GM18868 (cell line): ENCODE measurements at regions not wholly inside any gene's neighbourhood (a gene's known extent, or its start where the extent isn't known, plus 50 kb on each side); places are given as distances from the start of the nearest gene placed in this dataset.

ENCODE experiments used
- ATAC-seq: cut with Tn5 transposase; IDR thresholded peaks from one replicate; pipeline ENCODE4 v1.9.1; 2021; ENCODE audit warnings: mild to moderate bottlenecking, moderate library complexity; ENCODE audit not compliant: unreplicated experiment

- no peak for ATAC-seq
Observed at GRCh38 chr4:1543561-1543960, 137.3 kb upstream of the NKX1-1 start.

GRCh38 chr4:1542516-1543320, 136.5 kb upstream of the NKX1-1 start:
- no peak for ATAC-seq

DNA sequence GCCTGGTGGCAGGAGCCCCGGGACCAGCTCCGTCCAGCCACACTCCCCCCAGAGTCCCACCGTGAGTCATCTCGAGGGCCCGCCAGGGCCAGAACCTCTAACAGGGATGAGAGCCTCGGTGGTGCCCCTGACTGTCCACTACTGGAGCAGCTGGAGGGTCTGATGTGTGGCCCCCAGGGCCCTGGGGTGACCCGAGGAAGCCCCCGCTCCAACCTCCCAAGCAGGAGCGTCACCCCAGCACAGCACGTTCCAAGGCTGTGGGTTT, 135.9 kb upstream of the NKX1-1 start:
- no peak for ATAC-seq

DNA sequence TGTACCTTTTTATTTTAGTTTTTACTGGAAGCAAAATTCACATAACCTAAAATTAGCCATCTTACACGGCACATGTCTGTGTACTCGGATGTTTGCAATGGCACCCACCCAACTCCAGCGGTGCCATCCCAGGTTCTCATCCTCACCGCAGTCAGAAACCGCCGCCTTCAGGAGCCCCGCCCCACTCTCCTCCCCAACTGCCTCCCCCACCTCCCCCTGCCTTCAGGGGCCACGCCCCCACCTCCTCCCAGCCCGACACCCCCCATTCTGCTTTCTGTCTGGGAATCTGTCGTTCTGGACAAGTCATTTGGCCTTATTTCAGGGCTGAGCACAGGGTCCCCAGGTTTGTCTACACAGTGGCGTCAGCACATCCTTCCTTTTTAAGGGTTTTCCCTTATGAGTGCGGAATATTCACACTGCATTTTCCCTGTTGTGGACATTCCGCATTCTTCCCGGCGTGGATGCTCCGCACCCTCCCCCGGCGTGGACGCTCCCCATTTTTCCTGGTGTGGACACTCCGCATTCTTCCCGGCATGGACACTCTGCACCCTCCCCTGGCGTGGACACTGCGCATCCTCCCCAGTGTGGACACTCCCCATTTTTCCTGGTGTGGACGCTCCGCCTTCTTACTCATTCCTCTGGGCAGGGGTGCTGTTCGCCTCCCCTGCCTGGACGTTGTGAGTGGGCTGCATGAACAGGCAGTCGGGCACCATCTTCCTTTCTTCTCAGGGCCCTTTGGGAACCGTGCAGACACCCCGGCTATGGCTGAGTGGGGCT, 135.4 kb upstream of the NKX1-1 start:
- ATAC-seq: no peak

DNA sequence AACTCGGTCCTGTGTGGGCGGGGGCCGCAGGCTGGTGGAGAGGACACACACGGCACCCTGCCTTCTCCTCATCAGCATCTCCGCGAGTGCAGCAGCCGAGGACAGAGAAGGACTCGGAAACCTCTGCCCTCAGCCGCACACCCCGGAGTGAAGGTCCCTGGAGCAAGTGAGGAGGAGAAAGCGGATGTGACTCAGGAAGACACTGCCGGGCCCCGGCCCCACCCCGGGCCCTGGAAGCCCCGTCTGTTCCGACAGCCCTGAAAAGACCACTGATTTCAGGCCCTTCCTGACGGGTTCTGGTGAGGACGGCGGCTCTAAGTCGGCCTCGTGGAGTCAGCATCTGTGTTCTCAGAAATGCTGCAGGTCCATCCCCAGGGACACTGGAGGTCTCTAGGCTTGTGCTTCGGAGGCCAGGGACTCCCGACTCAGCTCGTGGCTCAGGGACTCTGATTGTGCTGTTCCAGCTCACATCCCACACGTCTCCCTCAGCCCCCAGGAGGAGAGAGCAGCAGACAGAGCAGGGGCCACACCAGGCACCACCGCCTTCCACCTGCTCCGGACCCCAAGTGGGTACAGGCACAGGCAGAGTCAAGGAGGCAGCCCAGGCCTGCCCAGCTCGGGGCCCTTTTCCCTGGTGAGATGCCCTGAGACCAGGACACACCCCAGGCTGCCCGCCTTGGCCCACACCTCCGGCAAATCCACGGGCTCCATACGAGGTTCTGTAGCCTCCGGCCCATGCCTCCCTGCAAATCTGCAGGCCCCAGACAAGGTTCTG, 134.5 kb upstream of the NKX1-1 start:
- no peak for ATAC-seq

DNA sequence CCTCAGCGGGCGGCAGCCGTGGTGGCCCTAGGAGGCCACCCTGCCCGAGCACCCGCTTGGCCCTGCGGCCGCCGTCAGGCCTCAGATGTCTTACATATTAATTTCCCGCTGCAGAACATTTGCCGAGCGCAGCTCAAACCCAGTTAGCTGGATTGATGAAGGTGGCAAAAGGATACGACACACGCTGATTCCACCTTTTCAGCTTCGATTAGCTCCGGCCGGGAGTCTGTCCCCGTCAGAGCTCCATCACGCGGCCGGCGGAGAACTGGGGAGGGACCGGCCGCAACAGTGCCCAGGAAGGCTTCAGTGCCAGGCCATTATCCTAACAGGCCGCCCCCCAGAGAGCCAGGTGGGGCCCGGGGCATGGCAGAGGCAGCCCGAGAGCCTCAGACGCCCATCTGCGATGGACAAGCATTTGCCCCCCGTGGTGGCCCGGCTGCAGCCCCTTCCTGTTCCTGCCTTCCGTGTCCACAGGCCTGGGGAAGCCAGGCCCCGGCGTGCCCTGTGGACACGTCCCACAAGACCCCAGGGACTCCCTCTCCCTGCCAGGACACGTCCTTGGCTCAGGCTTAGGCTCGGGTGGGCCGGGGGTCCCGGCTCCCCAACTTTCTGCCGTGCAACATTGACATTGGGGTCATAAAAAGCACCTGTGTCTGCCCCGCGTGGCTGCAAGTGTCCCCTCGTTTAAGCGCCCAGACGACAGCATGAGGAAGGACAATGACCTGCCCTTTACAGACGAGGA, 133.8 kb upstream of the NKX1-1 start:
- ATAC-seq: no peak

DNA sequence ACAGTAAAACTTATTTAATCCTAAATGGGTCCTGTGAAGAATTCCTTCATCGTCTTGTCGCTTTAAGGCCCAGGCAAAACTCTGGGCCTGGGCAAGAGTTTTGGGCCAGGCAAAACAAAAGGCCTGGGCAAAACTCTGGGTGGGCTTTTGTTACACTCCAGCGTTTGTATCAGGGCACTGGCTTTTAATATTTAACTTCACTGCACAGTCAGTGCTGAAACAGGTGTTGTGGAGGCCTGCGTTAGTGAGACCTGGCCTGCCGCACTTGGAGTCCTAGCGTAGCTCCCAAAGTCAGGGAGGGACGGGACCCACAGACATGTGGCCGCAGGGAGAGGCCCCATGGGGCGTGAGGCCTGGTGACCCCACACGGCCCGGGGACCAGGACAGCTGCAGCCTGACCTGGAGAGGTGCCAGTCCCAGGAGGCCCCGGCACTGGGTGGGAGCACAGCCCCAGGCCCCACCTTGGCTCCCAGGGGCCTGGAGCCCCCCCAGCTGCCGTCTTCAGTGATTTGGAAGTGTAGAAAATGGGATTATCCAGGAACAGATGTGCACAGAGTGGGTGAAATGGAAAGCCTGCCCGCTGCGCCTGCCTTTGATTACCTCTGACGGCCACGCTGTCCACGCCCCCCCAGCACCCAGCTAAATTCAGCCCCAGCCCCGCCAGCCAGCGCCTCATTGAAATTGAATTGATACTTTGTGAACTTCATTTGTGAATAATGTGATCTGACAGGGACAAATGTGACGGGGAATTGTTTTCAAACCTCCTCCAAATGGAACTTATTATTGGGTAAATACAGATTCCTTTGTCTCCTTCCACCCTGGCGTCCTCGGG, 132.9 kb upstream of the NKX1-1 start:
- ATAC-seq: no peak

DNA sequence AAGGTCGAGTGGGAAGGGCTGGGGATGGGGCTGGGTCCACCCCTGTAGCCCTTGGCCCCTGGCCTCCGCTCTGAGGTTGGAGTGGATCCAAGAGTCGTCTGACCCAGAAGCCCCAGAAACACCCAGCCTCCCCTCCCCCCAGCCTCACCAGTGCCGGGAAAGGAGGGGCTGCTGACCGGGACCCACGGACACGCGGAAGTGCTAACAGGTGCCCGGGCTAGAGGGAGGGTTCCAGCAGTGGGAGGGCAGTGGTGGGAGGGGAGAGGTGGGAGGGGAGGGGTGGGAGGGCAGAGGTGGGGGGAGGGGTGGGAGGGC, 131.8 kb upstream of the NKX1-1 start:
- ATAC-seq: no peak

DNA sequence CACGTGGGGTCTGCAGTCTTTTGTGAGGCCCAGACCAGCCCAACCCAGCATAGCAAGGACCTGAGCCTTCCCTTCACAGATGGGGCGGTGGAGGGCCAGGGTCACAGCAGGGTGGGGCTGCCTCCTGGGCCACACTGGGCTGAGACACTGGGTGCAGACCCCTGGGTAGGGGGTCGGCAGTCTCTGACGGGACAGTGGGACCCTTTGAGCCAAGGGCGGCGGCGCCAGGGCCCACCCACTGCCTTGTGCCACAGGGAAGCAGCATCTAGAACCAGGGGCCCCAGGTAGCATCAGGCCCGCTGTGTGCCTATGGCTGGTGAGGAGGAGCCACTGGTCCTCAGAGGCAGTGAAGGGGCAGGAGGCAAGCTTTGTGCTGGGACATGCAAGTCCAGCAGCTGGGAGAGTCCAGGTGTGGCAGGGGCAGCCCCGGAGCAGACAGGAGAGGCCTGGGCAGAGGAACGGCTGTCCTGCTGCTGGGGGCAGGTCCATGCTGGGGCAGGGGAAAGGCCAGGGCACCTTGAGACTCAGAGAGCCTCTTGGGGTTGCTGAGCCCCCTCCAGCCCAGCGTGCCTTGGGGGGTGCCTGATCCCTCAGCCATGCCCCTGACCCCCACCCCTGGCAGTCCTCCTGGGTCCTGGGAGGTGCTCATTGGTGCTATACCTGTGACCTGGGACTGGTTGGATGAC, 131.3 kb upstream of the NKX1-1 start:
- ATAC-seq: no peak

- no peak for ATAC-seq
Observed at GRCh38 chr4:1536579-1537409, 130.6 kb upstream of the NKX1-1 start.

GRCh38 chr4:1535926-1536578, 129.8 kb upstream of the NKX1-1 start:
- ATAC-seq: no peak

- ATAC-seq: no peak
Observed at GRCh38 chr4:1534876-1535526, 128.8 kb upstream of the NKX1-1 start.

- ATAC-seq: no peak
Observed at GRCh38 chr4:1534095-1534872, 128.0 kb upstream of the NKX1-1 start.

GRCh38 chr4:1533501-1534064, 127.3 kb upstream of the NKX1-1 start:
- ATAC-seq: no peak

DNA sequence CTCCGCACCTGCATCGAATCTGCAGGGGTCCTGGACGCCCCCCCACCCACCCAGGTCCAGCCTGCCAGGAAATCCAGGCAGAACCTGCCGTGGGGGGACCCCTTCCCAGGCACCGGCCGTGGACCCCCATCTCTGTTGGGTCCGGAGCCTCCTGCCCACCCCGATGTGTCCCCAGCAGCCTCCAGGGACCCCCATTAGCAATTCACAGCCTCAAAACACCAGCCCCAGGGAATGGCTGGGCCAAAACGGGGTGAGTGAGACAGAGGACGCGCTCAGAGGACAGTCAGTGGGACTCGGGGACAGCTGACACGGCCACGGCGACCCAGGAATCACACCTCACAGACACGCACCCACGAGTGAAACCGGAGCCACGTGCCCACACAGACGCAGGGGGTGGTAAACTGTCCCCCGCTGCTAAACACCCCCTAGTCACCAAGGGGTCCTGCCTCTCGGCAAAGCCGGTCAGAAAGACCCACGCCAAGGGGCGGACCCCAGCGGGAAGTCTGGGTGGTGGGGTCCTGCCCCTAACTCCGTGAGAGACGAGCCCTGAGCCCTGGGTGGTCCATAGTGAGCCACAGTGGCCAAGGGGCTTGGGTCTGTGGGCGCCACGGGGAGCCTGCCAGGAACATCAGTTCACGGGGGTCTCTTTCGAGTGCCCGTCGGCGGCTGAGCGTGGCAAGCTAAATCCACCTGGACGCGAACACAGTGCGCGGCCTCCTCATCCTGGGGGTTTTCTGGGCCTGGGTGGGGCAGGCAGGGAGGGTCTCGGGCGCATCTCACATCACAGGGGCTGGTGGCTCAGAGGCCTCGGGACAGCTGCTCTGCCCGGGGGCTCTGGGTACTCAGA, 126.5 kb upstream of the NKX1-1 start:
- ATAC-seq: no peak
